Lower lobe of right lung (tissue), 2 donors: ENCODE measurements at regions not wholly inside any gene's neighbourhood (a gene's known extent, or its start where the extent isn't known, plus 50 kb on each side); places are given as distances from the start of the nearest gene placed in this dataset.

Experiments used
- ATAC-seq, 2 donors: fragments of 200-7000 bp; cut with Tn5 transposase; one replicate each; pipeline ENCODE4 v1.9.1; 2020 to 2022; ENCODE audit warnings: mild to moderate bottlenecking in 2 of 2, moderate library complexity in 2 of 2
- DNase-seq: peaks from one replicate; pipeline ENCODE4 v3.0.0-alpha.2; 2020
- H3K27ac ChIP-seq: fragments of 200-600 bp; one replicate; pipeline ENCODE4 v1.8.0; 2022
- H3K27me3 ChIP-seq: fragments of 200-600 bp; one replicate; pipeline ENCODE4 v1.8.0; 2022; ENCODE audit warnings: low read depth
- H3K36me3 ChIP-seq: fragments of 200-600 bp; one replicate; pipeline ENCODE4 v1.8.0; 2022; ENCODE audit warnings: mild to moderate bottlenecking
- H3K4me1 ChIP-seq: fragments of 200-600 bp; one replicate; pipeline ENCODE4 v1.8.0; 2022
- H3K4me3 ChIP-seq: fragments of 200-600 bp; one replicate; pipeline ENCODE4 v1.8.0; 2022; ENCODE audit warnings: mild to moderate bottlenecking
- H3K9me3 ChIP-seq: fragments of 200-600 bp; one replicate; pipeline ENCODE4 v1.8.0; 2022
- intact Hi-C: fragments of 100-400 bp; cut with DNase I; formaldehyde crosslinking; loops from one replicate; pipeline ENCODE4 v1.11.0; 2022
- TF ChIP-seq, protein P1 (sequence below): fragments of 200-600 bp; IDR thresholded peaks from one replicate; pipeline ENCODE4 v1.8.0; 2022; ENCODE audit warnings: antibody characterized with exemption, mild to moderate bottlenecking
- donor health status: DM: no; HTN: yes; CAD: no; lungs with severe emphysema.

- H3K9me3 ChIP-seq, result no peaks in the 10 kb centered on the region
- no peaks in the 10 kb centered on the region for H3K4me1 ChIP-seq
- TF ChIP-seq, protein P1, sequence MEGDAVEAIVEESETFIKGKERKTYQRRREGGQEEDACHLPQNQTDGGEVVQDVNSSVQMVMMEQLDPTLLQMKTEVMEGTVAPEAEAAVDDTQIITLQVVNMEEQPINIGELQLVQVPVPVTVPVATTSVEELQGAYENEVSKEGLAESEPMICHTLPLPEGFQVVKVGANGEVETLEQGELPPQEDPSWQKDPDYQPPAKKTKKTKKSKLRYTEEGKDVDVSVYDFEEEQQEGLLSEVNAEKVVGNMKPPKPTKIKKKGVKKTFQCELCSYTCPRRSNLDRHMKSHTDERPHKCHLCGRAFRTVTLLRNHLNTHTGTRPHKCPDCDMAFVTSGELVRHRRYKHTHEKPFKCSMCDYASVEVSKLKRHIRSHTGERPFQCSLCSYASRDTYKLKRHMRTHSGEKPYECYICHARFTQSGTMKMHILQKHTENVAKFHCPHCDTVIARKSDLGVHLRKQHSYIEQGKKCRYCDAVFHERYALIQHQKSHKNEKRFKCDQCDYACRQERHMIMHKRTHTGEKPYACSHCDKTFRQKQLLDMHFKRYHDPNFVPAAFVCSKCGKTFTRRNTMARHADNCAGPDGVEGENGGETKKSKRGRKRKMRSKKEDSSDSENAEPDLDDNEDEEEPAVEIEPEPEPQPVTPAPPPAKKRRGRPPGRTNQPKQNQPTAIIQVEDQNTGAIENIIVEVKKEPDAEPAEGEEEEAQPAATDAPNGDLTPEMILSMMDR, result no peak
- H3K27ac ChIP-seq, result no peak overlapping the region
- intact Hi-C loops, result no loop called here
- DNase-seq (no peak), ATAC-seq (no peak)
- H3K36me3 ChIP-seq, result no peaks in the 10 kb centered on the region
- H3K27me3 ChIP-seq, result no peaks in the 10 kb centered on the region
- H3K4me3 ChIP-seq, result no peak overlapping the region
Observed at GRCh38 chr14:97283005-97283403, 485.8 kb downstream of the VRK1 start.

DNA sequence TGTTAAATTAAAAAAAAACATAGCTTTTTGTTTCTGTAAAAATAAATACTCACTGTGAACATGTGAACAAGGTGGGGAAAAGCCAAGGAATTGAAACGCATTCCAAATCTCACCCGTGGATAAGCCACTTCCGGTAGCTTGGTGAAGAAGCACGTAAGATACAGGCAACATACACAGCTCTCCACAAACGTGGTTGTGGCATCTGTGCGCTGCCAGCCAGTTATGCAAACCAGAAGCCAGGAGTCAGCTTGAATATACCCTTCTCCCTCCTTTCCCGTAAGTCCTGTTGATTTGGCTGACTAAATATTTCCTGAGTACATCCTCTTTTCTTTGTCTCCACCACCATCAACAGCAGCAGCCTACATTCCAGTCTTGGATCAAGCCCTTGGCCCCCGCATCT is 486.2 kb downstream of the VRK1 start:
- no peak overlapping the region for H3K4me3 ChIP-seq
- intact Hi-C loops, result no loop called here
- TF ChIP-seq, protein P1, result no peak
- no peak for ATAC-seq
- no peaks in the 10 kb centered on the region for H3K9me3 ChIP-seq
- no peak for DNase-seq
- no peaks in the 10 kb centered on the region for H3K27me3 ChIP-seq
- no peaks in the 10 kb centered on the region for H3K4me1 ChIP-seq
- no peaks in the 10 kb centered on the region for H3K36me3 ChIP-seq
- no peak overlapping the region for H3K27ac ChIP-seq

DNA sequence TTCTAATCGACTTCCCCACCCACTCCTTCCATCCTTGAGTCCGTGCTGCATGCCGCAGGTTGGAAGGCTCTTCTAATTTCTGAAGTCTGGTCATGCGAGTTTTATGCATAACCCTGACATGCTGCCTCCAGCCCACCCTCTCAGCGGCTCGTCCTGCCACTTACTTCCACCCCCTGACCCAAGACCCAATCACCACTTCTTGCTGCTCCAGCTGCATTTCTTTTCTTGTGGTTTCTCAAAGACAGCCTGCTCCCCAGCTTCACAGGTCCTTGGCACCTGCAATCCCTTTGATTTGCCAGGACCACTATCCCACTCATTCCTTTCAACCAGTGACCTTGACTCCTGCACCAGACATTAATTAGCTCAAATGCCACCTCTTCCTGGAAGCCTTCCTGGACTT is 486.7 kb downstream of the VRK1 start:
- TF ChIP-seq, protein P1, result no peak
- no peaks in the 10 kb centered on the region for H3K36me3 ChIP-seq
- intact Hi-C loops, result no loop called here
- no peaks in the 10 kb centered on the region for H3K9me3 ChIP-seq
- ATAC-seq, result no peak
- no peak overlapping the region for H3K4me3 ChIP-seq
- no peaks in the 10 kb centered on the region for H3K4me1 ChIP-seq
- H3K27ac ChIP-seq, result no peak overlapping the region
- no peak for DNase-seq
- no peaks in the 10 kb centered on the region for H3K27me3 ChIP-seq

- no peak overlapping the region for H3K27ac ChIP-seq
- intact Hi-C loops, result no loop called here
- no peaks in the 10 kb centered on the region for H3K9me3 ChIP-seq
- no peaks in the 10 kb centered on the region for H3K4me1 ChIP-seq
- DNase-seq, result no peak
- H3K36me3 ChIP-seq, result no peaks in the 10 kb centered on the region
- H3K4me3 ChIP-seq, result no peak overlapping the region
- ATAC-seq, result no peak
- peaks cover 17% of the 10 kb centered on the region for H3K27me3 ChIP-seq
- TF ChIP-seq, protein P1, result no peak
Observed at GRCh38 chr14:97287956-97288355, 490.8 kb downstream of the VRK1 start.

DNA sequence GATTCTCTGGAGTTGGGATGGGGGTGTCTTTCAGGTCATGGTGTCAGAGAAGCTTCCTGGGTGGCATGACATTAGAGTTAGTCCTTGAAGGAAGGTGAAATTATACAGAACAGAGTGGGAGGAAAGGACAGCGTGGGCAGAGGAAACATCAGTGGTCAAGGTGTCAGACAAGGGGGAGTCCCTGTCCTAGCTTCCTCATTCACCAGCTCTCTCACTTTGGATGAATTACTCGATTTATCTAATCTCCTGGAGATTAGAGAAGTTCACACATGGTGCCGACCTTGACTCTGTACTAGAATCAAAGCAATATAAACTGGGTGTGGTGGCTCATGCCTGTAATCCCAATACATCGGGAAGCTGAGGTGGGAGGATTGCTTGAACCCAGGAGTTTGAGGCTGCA is 492.9 kb downstream of the VRK1 start:
- H3K27me3 ChIP-seq, result peaks cover 17% of the 10 kb centered on the region
- no peak for ATAC-seq
- TF ChIP-seq, protein P1, result no peak
- H3K9me3 ChIP-seq, result no peaks in the 10 kb centered on the region
- H3K27ac ChIP-seq, result no peak overlapping the region
- H3K36me3 ChIP-seq, result no peaks in the 10 kb centered on the region
- intact Hi-C loops, result no loop called here
- DNase-seq, result no peak
- H3K4me1 ChIP-seq, result no peaks in the 10 kb centered on the region
- H3K4me3 ChIP-seq, result no peak overlapping the region

GRCh38 chr14:97290977-97291376 is 493.8 kb downstream of the VRK1 start:
- no peak for ATAC-seq
- peaks cover 17% of the 10 kb centered on the region for H3K27me3 ChIP-seq
- H3K27ac ChIP-seq, result no peak overlapping the region
- H3K4me3 ChIP-seq, result no peak overlapping the region
- intact Hi-C loops, result no loop called here
- DNase-seq, result no peak
- no peaks in the 10 kb centered on the region for H3K9me3 ChIP-seq
- no peaks in the 10 kb centered on the region for H3K36me3 ChIP-seq
- TF ChIP-seq, protein P1, result no peak
- no peaks in the 10 kb centered on the region for H3K4me1 ChIP-seq
